ENCODE measurements at regions not wholly inside any gene's neighbourhood (a gene's known extent, or its start where the extent isn't known, plus 50 kb on each side); places are given as distances from the start of the nearest gene placed in this dataset.

GRCh38 chr18:45503990-45504389 is 111.3 kb upstream of the SLC14A2 start:
- TF ChIP-seq GATA2 (IDR thresholded peaks at IDR 0.05; ENCODE audit: low read depth, low read length) (no peak), GATA3 (IDR thresholded peaks at IDR 0.05; ENCODE audit: low read depth, low read length) (no peak)
